IMR-90 (cell line): ENCODE measurements at regions not wholly inside any gene's neighbourhood (a gene's known extent, or its start where the extent isn't known, plus 50 kb on each side); places are given as distances from the start of the nearest gene placed in this dataset.
A peak's percentile ranks its signal among the peaks of the same experiment; 100 is the strongest.

ENCODE experiments used
- ATAC-seq: fragments of 200-7000 bp; cut with Tn5 transposase; 2 replicates; pipeline ENCODE4 v1.9.1; 2020; ENCODE audit warnings: low read depth, mild to moderate bottlenecking, moderate library complexity
- BruUV-seq: library from RNA; stranded (reverse); fragments of 400-500 nt; replicated peaks from 2 replicates; lab custom pipeline; 2021; lab: Mats Ljungman, UMichigan
- CTCF ChIA-PET: fragments of 300-600 bp; formaldehyde crosslinking; extraction: SDS; loops from one replicate; lab custom pipeline; 2021; ENCODE audit warnings: antibody characterized with exemption; lab: Yijun Ruan, JAX
- POLR2A ChIA-PET: fragments of 300-600 bp; sonication (Branson Sonifier 250); formaldehyde crosslinking; loops from one replicate; lab custom pipeline; 2022; ENCODE audit warnings: antibody characterized with exemption; ENCODE audit not compliant: unreplicated experiment; lab: Charles Lee
- DNase-seq: peaks from one replicate; pipeline ENCODE4 v3.0.0; 2013
- H2AFZ ChIP-seq: replicated peaks from 2 replicates; pipeline ENCODE3; 2013; ENCODE audit warnings: low read length, mild to moderate bottlenecking; ENCODE audit not compliant: poor library complexity
- H2AK5ac ChIP-seq: 2 replicates; pipeline ENCODE4 v1.6.1; 2013; ENCODE audit warnings: low read depth, low read length, inconsistent platforms
- H2AK9ac ChIP-seq: replicated peaks from 2 replicates; pipeline ENCODE3; 2013; ENCODE audit warnings: mild to moderate bottlenecking, low read depth, low read length, moderate library complexity; ENCODE audit not compliant: poor library complexity
- H2BK120ac ChIP-seq: 2 replicates; pipeline ENCODE4 v1.6.1; 2013; ENCODE audit warnings: low read depth, low read length, inconsistent platforms
- H2BK15ac ChIP-seq: 3 replicates; pipeline ENCODE4 v1.6.1; 2013; ENCODE audit warnings: low read depth, low read length, inconsistent platforms
- H2BK20ac ChIP-seq: 2 replicates; pipeline ENCODE4 v1.6.1; 2013; ENCODE audit warnings: low read depth, mild to moderate bottlenecking, inconsistent platforms, low read length, moderate library complexity
- H2BK5ac ChIP-seq: 2 replicates; pipeline ENCODE4 v1.6.1; 2013; ENCODE audit warnings: mild to moderate bottlenecking, low read depth, low read length, inconsistent platforms; ENCODE audit not compliant: poor library complexity, severe bottlenecking
- H3K14ac ChIP-seq: replicated peaks from 2 replicates; pipeline ENCODE4 v1.6.1; 2013; ENCODE audit warnings: low read depth, low read length, inconsistent platforms
- H3K18ac ChIP-seq: 2 replicates; pipeline ENCODE4 v1.6.1; 2013; ENCODE audit warnings: low read depth, low read length, control low read depth
- H3K23ac ChIP-seq: 2 replicates; pipeline ENCODE4 v1.6.1; 2013; ENCODE audit warnings: low read depth, low read length, inconsistent platforms
- H3K27ac ChIP-seq: 2 replicates; pipeline ENCODE4 v1.5.1; 2013; ENCODE audit warnings: mild to moderate bottlenecking, control low read depth, low read length; ENCODE audit not compliant: insufficient read depth
- H3K27me3 ChIP-seq: 2 replicates; pipeline ENCODE4 v1.6.1; 2013; ENCODE audit warnings: low read length; ENCODE audit not compliant: control insufficient read depth, insufficient read depth
- H3K36me3 ChIP-seq: 2 replicates; pipeline ENCODE4 v1.6.1; 2013; ENCODE audit warnings: low read length, mixed read lengths; ENCODE audit not compliant: control insufficient read depth, insufficient read depth
- H3K4ac ChIP-seq: 2 replicates; pipeline ENCODE4 v1.6.1; 2013; ENCODE audit warnings: low read depth, low read length, inconsistent platforms
- H3K4me1 ChIP-seq: 2 replicates; pipeline ENCODE4 v1.6.1; 2013; ENCODE audit warnings: low read length, mixed read lengths; ENCODE audit not compliant: control insufficient read depth, insufficient read depth
- H3K4me2 ChIP-seq: 2 replicates; pipeline ENCODE4 v1.6.1; 2013; ENCODE audit warnings: low read depth, mild to moderate bottlenecking, control low read depth, low read length, moderate library complexity
- H3K4me3 ChIP-seq: 2 replicates; pipeline ENCODE4 v1.5.1; 2013; ENCODE audit warnings: low read depth, mild to moderate bottlenecking, control low read depth, low read length, moderate library complexity; ENCODE audit not compliant: insufficient read depth
- H3K56ac ChIP-seq: 2 replicates; pipeline ENCODE4 v1.6.1; 2013; ENCODE audit warnings: low read length, inconsistent platforms; ENCODE audit not compliant: insufficient read depth; ENCODE audit errors: extremely low read depth
- H3K79me1 ChIP-seq, 2 experiments: 2 replicates each; pipeline ENCODE4 v1.6.1; 2013; ENCODE audit warnings: low read length in 2 of 2, inconsistent platforms in 1 of 2, low read depth in 1 of 2
- H3K9ac ChIP-seq: 2 replicates; pipeline ENCODE4 v1.6.1; 2013; ENCODE audit warnings: low read depth, low read length, control low read depth
- H3K9me1 ChIP-seq: 2 replicates; pipeline ENCODE4 v1.6.1; 2013; ENCODE audit warnings: low read length, inconsistent platforms; ENCODE audit not compliant: insufficient read depth
- H3K9me3 ChIP-seq: 2 replicates; pipeline ENCODE4 v1.6.1; 2013; ENCODE audit warnings: low read length; ENCODE audit not compliant: control insufficient read depth, insufficient read depth
- H4K20me1 ChIP-seq: 2 replicates; pipeline ENCODE4 v1.6.1; 2013; ENCODE audit warnings: low read length, inconsistent platforms; ENCODE audit not compliant: insufficient read depth
- H4K5ac ChIP-seq: 2 replicates; pipeline ENCODE4 v1.6.1; 2013; ENCODE audit warnings: mild to moderate bottlenecking, low read depth, low read length, control low read depth
- H4K8ac ChIP-seq, 2 experiments: 2 replicates each; pipeline ENCODE4 v1.6.1; 2013; ENCODE audit warnings: low read depth in 2 of 2, low read length in 2 of 2, control low read depth in 1 of 2, inconsistent platforms in 1 of 2
- H4K91ac ChIP-seq: 2 replicates; pipeline ENCODE4 v1.6.1; 2013; ENCODE audit warnings: low read depth, low read length, inconsistent platforms; ENCODE audit not compliant: insufficient read depth
- POLR2A ChIP-seq: IDR thresholded peaks from 2 replicates; pipeline ENCODE4 v1.6.1; 2012; ENCODE audit warnings: mild to moderate bottlenecking, low read depth, low read length
- SMC3 ChIP-seq: fragments of 150-350 bp; IDR thresholded peaks from 2 replicates; pipeline ENCODE4 v1.6.1; 2016; ENCODE audit warnings: low read depth, mild to moderate bottlenecking, antibody characterized with exemption, low read length, moderate library complexity
- WGBS, 2 experiments: methylation state at CpG; one replicate each; pipeline versions ENCODE4 v1.1.5 to v1.1.7; 2013; ENCODE audit warnings: missing lambda C conversion rate in 2 of 2; ENCODE audit not compliant: insufficient read length in 1 of 2; ENCODE audit errors: extremely low coverage in 2 of 2; 5-methylcytosine and 5-hydroxymethylcytosine counted together
- dilution Hi-C: fragments of 300-500 bp; cut with HindIII; formaldehyde crosslinking; loops from one replicate; pipeline ENCODE4 v1.14.3; 2018; ENCODE audit warnings: low sequenced_read_pairs; ENCODE audit not compliant: unreplicated experiment
- in situ Hi-C: fragments of 300-500 bp; cut with MboI; formaldehyde crosslinking; loops from 3 replicates; pipeline ENCODE4 v1.14.3; 2019; ENCODE audit warnings: low sequenced_read_pairs, inconsistent platforms, mixed read lengths
- intact Hi-C: fragments of 100-400 bp; cut with micrococcal nuclease; formaldehyde crosslinking; loops from 2 replicates; pipeline ENCODE4 v1.10.0; 2022

GRCh38 chr2:128384956-128385355 lies 66.3 kb upstream of the HS6ST1 start:
- TF ChIP-seq POLR2A = no peak
- TF ChIP-seq SMC3 = no peak
- no peak overlapping the region for H3K4ac ChIP-seq
- H2AK5ac ChIP-seq = no peak overlapping the region
- no peak overlapping the region for H4K8ac ChIP-seq
- H3K9ac ChIP-seq = no peak overlapping the region
- H3K79me1 ChIP-seq = no peaks in the 10 kb centered on the region
- dilution Hi-C loops = no loop called here
- H3K27me3 ChIP-seq = no peaks in the 10 kb centered on the region
- no peak overlapping the region for H4K91ac ChIP-seq
- no peak overlapping the region for H4K5ac ChIP-seq
- H3K4me3 ChIP-seq = no peak overlapping the region
- ATAC-seq = no peak
- H2BK20ac ChIP-seq = no peak overlapping the region
- CTCF ChIA-PET = no interaction called here
- H3K9me1 ChIP-seq = peaks cover 6% of the 10 kb centered on the region; the same call in 1 of the 2 replicates
- 96% methylated on average over 3 of the region's 10 CpGs; no CpG with 5 or more reads in 1 of the 2 experiments for WGBS, 2 experiments
- intact Hi-C loops = no loop called here
- POLR2A ChIA-PET = no interaction called here
- no peak overlapping the region for H2AFZ ChIP-seq
- no peaks in the 10 kb centered on the region for H4K20me1 ChIP-seq
- no peak for DNase-seq
- no peak overlapping the region for H3K14ac ChIP-seq
- H2BK5ac ChIP-seq = no peak overlapping the region
- H3K18ac ChIP-seq = no peak overlapping the region
- H3K23ac ChIP-seq = no peak overlapping the region
- H3K4me1 ChIP-seq = peaks cover under 1% of the 10 kb centered on the region; the same call in 1 of the 2 replicates
- no peaks in the 10 kb centered on the region for H3K36me3 ChIP-seq
- no peak overlapping the region for H2BK15ac ChIP-seq
- in situ Hi-C loops = no loop called here
- H3K27ac ChIP-seq = no peak overlapping the region
- peak overlapping the region; percentile 24 for H2AK9ac ChIP-seq
- no peak overlapping the region for H3K56ac ChIP-seq
- H3K4me2 ChIP-seq = no peak overlapping the region
- no peak overlapping the region for H2BK120ac ChIP-seq
- BruUV-seq = no TSS peak
- H3K9me3 ChIP-seq = no peaks in the 10 kb centered on the region
